ENCODE measurements at regions not wholly inside any gene's neighbourhood (a gene's known extent, or its start where the extent isn't known, plus 50 kb on each side); places are given as distances from the start of the nearest gene placed in this dataset.

DNA sequence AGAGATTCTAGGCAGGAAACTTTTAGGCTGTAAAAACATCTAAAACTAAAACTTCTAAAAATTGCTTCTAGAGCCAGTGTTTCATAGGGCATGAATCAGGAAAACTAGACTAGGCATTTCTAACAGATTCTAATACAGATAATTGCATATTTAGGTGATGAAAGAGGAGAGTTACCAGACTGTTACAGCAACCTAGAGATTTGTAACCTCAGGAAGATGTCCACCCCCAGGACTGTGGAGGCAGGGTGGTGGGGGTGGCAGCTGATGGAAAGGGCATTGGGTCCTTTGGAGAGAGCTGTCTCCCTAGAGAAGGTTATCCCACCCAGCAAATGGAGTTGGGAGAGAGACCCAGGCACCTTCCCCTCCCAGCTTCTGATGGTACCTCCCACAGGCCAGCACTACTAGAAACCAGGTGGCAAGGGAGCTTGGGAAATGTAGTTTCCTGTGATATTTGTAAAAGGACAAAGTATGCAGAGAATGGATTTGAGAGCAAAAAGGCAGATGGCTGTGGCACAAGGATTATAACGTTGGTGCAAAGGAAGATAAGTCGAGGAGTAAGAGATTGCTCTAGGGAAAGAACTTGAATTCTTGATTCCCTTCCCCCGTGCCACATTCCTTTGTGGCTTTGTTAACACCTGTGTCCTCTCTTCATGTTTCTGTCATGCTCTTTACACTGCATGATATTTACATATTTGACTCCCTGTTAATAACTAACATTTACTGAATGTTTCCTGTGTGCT, 75.6 kb upstream of the MGAT5 start:
- Histone ChIP-seq H3K56ac (ENCODE audit: extremely low read depth, insufficient read depth, low read length) (no peak overlapping the region), H2BK5ac (ENCODE audit: low read depth, low read length, poor library complexity, severe bottlenecking) (no peak overlapping the region), H2AFZ (replicated peaks; ENCODE audit: low read length, poor library complexity) (no peak overlapping the region), H4K20me1 (ENCODE audit: insufficient read depth, low read length) (peaks cover 77% of the 10 kb centered on the region), H3K23ac (ENCODE audit: low read depth, low read length) (no peak overlapping the region), H3K4ac (ENCODE audit: low read depth, low read length) (no peak overlapping the region), H2BK15ac (ENCODE audit: low read depth, low read length) (no peak overlapping the region), H3K79me1 (ENCODE audit: low read depth in 1 of 2, low read length in 2 of 2) (peaks cover 51 to 88% of the 10 kb centered on the region in 2 experiments), H3K4me3 (ENCODE audit: insufficient read depth, low read depth, low read length) (no peak overlapping the region), H3K27ac (ENCODE audit: insufficient read depth, low read length) (no peak overlapping the region), H3K9ac (ENCODE audit: low read depth, low read length) (no peak overlapping the region), H4K8ac (ENCODE audit: low read depth in 2 of 2, low read length in 2 of 2) (no peak overlapping the region), H4K91ac (ENCODE audit: insufficient read depth, low read depth, low read length) (no peak overlapping the region), H2AK5ac (ENCODE audit: low read depth, low read length) (no peak overlapping the region; the same call in 1 of the 2 replicates), H3K9me1 (ENCODE audit: insufficient read depth, low read length) (peaks cover 27% of the 10 kb centered on the region), H2BK20ac (ENCODE audit: low read depth, low read length) (no peak overlapping the region), H3K18ac (ENCODE audit: low read depth, low read length) (no peak overlapping the region), H2AK9ac (replicated peaks; ENCODE audit: low read depth, low read length, poor library complexity) (no peak overlapping the region), H3K36me3 (ENCODE audit: control insufficient read depth, insufficient read depth, low read length) (no peaks in the 10 kb centered on the region; the same call in 1 of the 2 replicates), H3K9me3 (ENCODE audit: control insufficient read depth, insufficient read depth, low read length) (no peaks in the 10 kb centered on the region), H3K4me1 (ENCODE audit: control insufficient read depth, insufficient read depth, low read length) (peaks cover 14% of the 10 kb centered on the region), H3K4me2 (ENCODE audit: low read depth, low read length) (no peak overlapping the region; the same call in 1 of the 2 replicates), H2BK120ac (ENCODE audit: low read depth, low read length) (no peak overlapping the region), H4K5ac (ENCODE audit: low read depth, low read length) (no peak overlapping the region), H3K14ac (replicated peaks; ENCODE audit: low read depth, low read length) (no peak overlapping the region; the same call in 1 of the 2 replicates), H3K27me3 (ENCODE audit: control insufficient read depth, insufficient read depth, low read length) (no peaks in the 10 kb centered on the region)
- intact Hi-C loops (cut with micrococcal nuclease) (no loop called here), dilution Hi-C loops (cut with HindIII; ENCODE audit: low sequenced_read_pairs, unreplicated experiment) (no loop called here), in situ Hi-C loops (cut with MboI; ENCODE audit: low sequenced_read_pairs) (no loop called here)
- BruUV-seq (replicated peaks), result no TSS peak
- no peak for TF ChIP-seq POLR2A (IDR thresholded peaks at IDR 0.05; ENCODE audit: low read depth, low read length)
- no peak for TF ChIP-seq RAD21 (IDR thresholded peaks at IDR 0.05; ENCODE audit: low read length)
- 0 out of 2 replicates have a peak, but pooled peaks have one; percentile 10 for TF ChIP-seq CEBPB (IDR thresholded peaks at IDR 0.05; ENCODE audit: low read depth, low read length)
- no peak; the same call in 1 of the 2 replicates for ATAC-seq (ENCODE audit: low read depth)
- POLR2A ChIA-PET (ENCODE audit: unreplicated experiment), result no interaction called here
- CTCF ChIA-PET, result interaction anchor here (0.6 kb wide), 1 partner anchor 51 kb away, joined by 3 read pairs; no protein-coding TSS in a partner anchor
- WGBS, 2 experiments (ENCODE audit: extremely low coverage in 2 of 2, insufficient read length in 1 of 2), result no CpG with 5 or more reads among the region's 3 CpGs
- peak; percentile 11 for DNase-seq
